Transverse colon (tissue), 4 donors: ENCODE measurements at regions not wholly inside any gene's neighbourhood (a gene's known extent, or its start where the extent isn't known, plus 50 kb on each side); places are given as distances from the start of the nearest gene placed in this dataset.

Experiments used
- CTCF ChIP-seq, 5 experiments: fragments of 200-600 bp in 3 of 5; fragments of 450-650 bp in 2 of 5; sonication (generic) in 3 of 5; IDR thresholded peaks; 1 replicate in 2 of 5; 2 replicates in 3 of 5; pipeline ENCODE4 v1.5.1; 2016 to 2017; ENCODE audit warnings: antibody characterized with exemption in 5 of 5, inconsistent platforms in 3 of 5, mild to moderate bottlenecking in 2 of 5, moderate library complexity in 1 of 5
- POLR2A ChIP-seq: fragments of 450-650 bp; IDR thresholded peaks from one replicate; pipeline ENCODE4 v1.6.1; 2016; ENCODE audit warnings: antibody characterized with exemption, mild to moderate bottlenecking, moderate library complexity
- POLR2AphosphoS5 ChIP-seq, 3 donors: sonication (generic); formaldehyde crosslinking; IDR thresholded peaks; one replicate each; pipeline ENCODE4 v1.6.1; 2016; ENCODE audit warnings: antibody characterized with exemption in 3 of 3

- no peak for TF ChIP-seq CTCF (IDR thresholded peaks at IDR 0.05)
- no peak for TF ChIP-seq POLR2AphosphoS5 (IDR thresholded peaks at IDR 0.05)
- TF ChIP-seq POLR2A, result no peak
Observed at GRCh38 chr3:144746631-144747030, 775.0 kb downstream of the DIPK2A start.
